C4-2B (cell line): ENCODE measurements at regions not wholly inside any gene's neighbourhood (a gene's known extent, or its start where the extent isn't known, plus 50 kb on each side); places are given as distances from the start of the nearest gene placed in this dataset.

Experiments
- CTCF ChIP-seq: fragments of 450-650 bp; conservative IDR thresholded peaks from 2 replicates; pipeline ENCODE4 v1.5.1; 2017; ENCODE audit warnings: mild to moderate bottlenecking
- ZFX ChIP-seq: fragments of 450-650 bp; IDR thresholded peaks from 2 replicates; pipeline ENCODE4 v1.6.1; 2017

- TF ChIP-seq CTCF: no peak
- no peak for TF ChIP-seq ZFX
Measured at GRCh38 chr4:31148990-31149389, 428.8 kb downstream of the PCDH7 start.
